ENCODE measurements at regions not wholly inside any gene's neighbourhood (a gene's known extent, or its start where the extent isn't known, plus 50 kb on each side); places are given as distances from the start of the nearest gene placed in this dataset.

DNA sequence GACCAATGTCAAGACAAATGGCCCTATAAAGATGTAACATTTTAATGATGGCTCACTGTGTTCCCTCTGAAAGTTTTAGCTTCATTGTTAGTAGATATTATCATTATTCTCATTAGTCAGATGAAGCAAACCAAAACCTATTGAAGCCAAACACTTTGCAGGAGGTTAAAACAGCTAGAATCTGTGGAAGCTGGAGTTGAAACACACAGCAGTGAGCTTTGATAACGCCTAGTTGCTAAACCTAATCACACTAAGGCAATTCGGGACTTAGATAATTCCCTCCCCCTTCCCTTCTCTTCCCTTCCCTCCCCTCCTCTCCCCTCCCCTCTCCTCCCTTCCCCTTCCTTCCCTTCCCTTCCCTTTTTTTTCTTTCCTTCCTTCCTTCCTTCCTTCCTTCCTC is 165.7 kb downstream of the TRIB2 start:
- no peak overlapping the region for H3K4me3 ChIP-seq (ENCODE audit: low read depth, low read length)
- no peaks in the 10 kb centered on the region for H3K36me3 ChIP-seq (replicated peaks)
- in situ Hi-C loops (cut with HindIII; ENCODE audit: low pct_ligation_motif_present, low sequenced_read_pairs) = no loop called here

DNA sequence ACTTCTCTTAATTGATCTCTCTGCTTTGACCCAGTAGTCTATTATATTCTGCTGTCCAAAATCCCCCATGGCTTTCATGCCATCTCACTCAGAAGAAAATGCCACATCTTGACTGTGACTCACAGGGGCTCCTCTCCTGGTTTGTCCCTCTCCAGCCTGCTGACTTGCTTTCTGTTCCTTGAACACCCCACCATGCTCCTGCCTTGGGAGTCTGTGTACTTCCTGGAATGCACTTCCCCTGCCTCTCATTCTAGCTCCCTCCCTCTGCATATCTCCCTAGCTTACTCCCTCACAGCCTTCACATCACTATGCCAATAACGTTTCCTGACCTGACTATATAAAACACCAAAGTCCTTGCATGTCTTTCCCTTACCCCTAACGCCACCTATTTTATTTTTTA is 167.2 kb downstream of the TRIB2 start:
- in situ Hi-C loops (cut with HindIII; ENCODE audit: low pct_ligation_motif_present, low sequenced_read_pairs) = no loop called here
- no peaks in the 10 kb centered on the region for H3K27me3 ChIP-seq (replicated peaks)
- TF ChIP-seq, protein P1, sequence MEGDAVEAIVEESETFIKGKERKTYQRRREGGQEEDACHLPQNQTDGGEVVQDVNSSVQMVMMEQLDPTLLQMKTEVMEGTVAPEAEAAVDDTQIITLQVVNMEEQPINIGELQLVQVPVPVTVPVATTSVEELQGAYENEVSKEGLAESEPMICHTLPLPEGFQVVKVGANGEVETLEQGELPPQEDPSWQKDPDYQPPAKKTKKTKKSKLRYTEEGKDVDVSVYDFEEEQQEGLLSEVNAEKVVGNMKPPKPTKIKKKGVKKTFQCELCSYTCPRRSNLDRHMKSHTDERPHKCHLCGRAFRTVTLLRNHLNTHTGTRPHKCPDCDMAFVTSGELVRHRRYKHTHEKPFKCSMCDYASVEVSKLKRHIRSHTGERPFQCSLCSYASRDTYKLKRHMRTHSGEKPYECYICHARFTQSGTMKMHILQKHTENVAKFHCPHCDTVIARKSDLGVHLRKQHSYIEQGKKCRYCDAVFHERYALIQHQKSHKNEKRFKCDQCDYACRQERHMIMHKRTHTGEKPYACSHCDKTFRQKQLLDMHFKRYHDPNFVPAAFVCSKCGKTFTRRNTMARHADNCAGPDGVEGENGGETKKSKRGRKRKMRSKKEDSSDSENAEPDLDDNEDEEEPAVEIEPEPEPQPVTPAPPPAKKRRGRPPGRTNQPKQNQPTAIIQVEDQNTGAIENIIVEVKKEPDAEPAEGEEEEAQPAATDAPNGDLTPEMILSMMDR (IDR thresholded peaks at IDR 0.05; ENCODE audit: low read depth, low read length, missing control alignments) = no peak
- H3K36me3 ChIP-seq (replicated peaks) = no peaks in the 10 kb centered on the region
- peak overlapping the region; percentile 67 for H3K27ac ChIP-seq
- DNase-seq = peak; percentile 47
- H3K4me3 ChIP-seq (ENCODE audit: low read depth, low read length) = no peak overlapping the region

More for the DNA sequence above, 165.7 kb downstream of the TRIB2 start:
- DNase-seq = no peak
- TF ChIP-seq, protein P1 (IDR thresholded peaks at IDR 0.05; ENCODE audit: low read depth, low read length, missing control alignments) = no peak
- Histone ChIP-seq H3K27ac (no peak overlapping the region), H3K27me3 (replicated peaks) (no peaks in the 10 kb centered on the region)

DNA sequence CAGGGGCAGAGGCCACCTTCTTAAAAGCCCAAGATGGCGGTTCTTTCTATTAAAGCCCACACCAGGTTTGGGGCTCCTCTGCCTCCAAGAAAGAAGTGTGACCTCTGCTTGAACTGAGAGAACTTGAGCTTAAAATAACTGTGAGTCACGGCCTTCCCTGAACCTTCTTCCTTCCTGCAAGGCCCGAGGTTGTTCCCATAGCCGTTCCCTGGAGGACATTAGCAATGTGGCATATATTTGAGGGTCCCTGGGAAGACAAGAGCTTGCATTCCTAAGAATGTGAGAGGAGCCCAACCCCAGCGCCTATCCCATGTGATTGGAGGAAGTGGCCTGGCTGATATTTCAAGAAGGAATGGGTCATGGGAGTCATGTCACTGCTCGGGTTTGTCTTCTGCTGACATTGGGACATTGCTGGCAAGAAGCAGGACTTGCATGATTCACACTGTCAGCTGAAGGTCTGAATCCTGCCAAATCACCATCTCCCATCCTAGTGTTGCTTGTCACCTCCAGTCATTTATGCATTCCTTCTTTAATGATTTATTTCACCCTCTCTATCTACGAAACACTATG is 168.1 kb downstream of the TRIB2 start:
- TF ChIP-seq, protein P1 (IDR thresholded peaks at IDR 0.05; ENCODE audit: low read depth, low read length, missing control alignments) = no peak
- Histone ChIP-seq H3K27me3 (replicated peaks) (no peaks in the 10 kb centered on the region), H3K36me3 (replicated peaks) (no peaks in the 10 kb centered on the region), H3K4me3 (ENCODE audit: low read depth, low read length) (no peak overlapping the region), H3K27ac (peak overlapping the region; percentile 67)
- peak; percentile 85 for DNase-seq
- in situ Hi-C loops (cut with HindIII; ENCODE audit: low pct_ligation_motif_present, low sequenced_read_pairs) = no loop called here

DNA sequence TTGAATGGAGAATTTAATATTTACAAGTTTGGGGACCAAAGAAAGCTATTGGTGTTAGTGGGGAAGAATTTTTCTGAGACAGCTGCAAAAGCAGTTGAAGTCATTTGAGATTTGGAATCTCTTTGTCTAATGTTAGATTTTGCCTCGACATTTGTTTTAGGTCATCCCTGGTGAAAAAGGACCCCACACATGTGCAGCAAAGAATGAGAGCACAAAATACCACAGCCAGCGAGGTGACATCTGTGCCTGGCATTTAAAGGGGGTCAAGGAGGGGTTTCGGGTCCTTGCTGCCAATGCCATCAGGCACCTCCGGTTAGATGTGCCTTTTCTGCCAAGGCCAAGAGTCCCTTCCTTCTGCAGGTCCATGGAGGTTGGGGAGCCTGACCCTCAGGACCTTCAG is 173.3 kb downstream of the TRIB2 start:
- Histone ChIP-seq H3K4me3 (ENCODE audit: low read depth, low read length) (no peak overlapping the region), H3K36me3 (replicated peaks) (no peaks in the 10 kb centered on the region), H3K27me3 (replicated peaks) (no peaks in the 10 kb centered on the region), H3K27ac (no peak overlapping the region)
- no peak for DNase-seq
- TF ChIP-seq, protein P1 (IDR thresholded peaks at IDR 0.05; ENCODE audit: low read depth, low read length, missing control alignments) = no peak
- in situ Hi-C loops (cut with HindIII; ENCODE audit: low pct_ligation_motif_present, low sequenced_read_pairs) = no loop called here

DNA sequence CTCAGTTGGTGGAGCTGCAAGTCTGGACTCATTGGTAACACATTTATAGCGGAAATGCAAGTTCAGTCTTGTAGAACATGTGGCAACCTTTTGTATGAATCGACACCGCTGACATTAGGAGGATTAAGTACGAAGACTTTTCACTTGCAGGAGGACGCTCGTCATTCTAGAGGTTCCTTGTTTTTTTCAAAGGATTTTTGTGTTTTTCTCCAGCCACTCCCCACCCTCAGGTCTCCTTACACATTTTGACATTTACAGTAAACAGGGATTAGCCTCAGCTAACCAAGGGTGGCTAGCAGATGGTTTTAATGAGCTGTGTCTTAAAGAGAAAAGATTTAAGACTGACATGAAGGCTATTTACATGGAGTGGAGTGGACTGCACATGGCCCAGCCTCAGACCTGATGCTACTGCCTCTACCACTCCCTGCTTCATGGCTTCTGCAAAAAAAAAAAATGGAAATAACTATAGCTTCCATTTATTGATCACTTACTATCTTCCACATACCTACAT is 173.8 kb downstream of the TRIB2 start:
- in situ Hi-C loops (cut with HindIII; ENCODE audit: low pct_ligation_motif_present, low sequenced_read_pairs) = no loop called here
- H3K36me3 ChIP-seq (replicated peaks) = no peaks in the 10 kb centered on the region
- DNase-seq = no peak
- no peaks in the 10 kb centered on the region for H3K27me3 ChIP-seq (replicated peaks)
- TF ChIP-seq, protein P1 (IDR thresholded peaks at IDR 0.05; ENCODE audit: low read depth, low read length, missing control alignments) = no peak
- H3K4me3 ChIP-seq (ENCODE audit: low read depth, low read length) = no peak overlapping the region
- no peak overlapping the region for H3K27ac ChIP-seq

DNA sequence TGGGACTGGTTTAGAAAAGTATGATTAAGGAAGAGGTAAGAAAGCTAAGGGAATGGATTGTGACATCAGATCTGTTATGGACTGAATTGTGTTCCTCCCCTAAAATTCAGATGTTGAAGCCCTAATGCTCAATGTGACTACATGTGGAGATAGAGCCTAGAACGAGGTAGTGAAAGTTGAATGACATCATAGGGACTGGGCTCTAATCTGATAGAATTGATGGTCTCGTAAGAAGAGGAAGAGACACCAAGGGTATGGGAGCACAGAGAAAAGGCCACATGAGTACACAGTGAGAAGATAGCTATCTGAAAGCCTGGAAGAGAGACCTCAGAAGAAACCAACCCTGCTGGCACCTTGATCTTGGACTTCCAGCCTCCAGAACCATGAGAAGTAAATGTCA is 178.3 kb downstream of the TRIB2 start:
- TF ChIP-seq, protein P1 (IDR thresholded peaks at IDR 0.05; ENCODE audit: low read depth, low read length, missing control alignments) = no peak
- no peaks in the 10 kb centered on the region for H3K27me3 ChIP-seq (replicated peaks)
- H3K36me3 ChIP-seq (replicated peaks) = no peaks in the 10 kb centered on the region
- no peak for DNase-seq
- H3K27ac ChIP-seq = no peak overlapping the region
- in situ Hi-C loops (cut with HindIII; ENCODE audit: low pct_ligation_motif_present, low sequenced_read_pairs) = no loop called here
- H3K4me3 ChIP-seq (ENCODE audit: low read depth, low read length) = no peak overlapping the region

Measured in brain microvascular endothelial cell (primary cell).